HG02642 (cell line): ENCODE measurements at regions not wholly inside any gene's neighbourhood (a gene's known extent, or its start where the extent isn't known, plus 50 kb on each side); places are given as distances from the start of the nearest gene placed in this dataset.
"Not testable (repeated sequence)": the region's sequence is repeated elsewhere in the genome, so short reads cannot be mapped to it uniquely, and the experiment has no call there.

Experiments
- ATAC-seq: cut with Tn5 transposase; IDR thresholded peaks from one replicate; pipeline ENCODE4 v1.9.1; 2021; ENCODE audit warnings: mild to moderate bottlenecking; ENCODE audit not compliant: unreplicated experiment, poor library complexity

- ATAC-seq: not testable (repeated sequence)
Measured at GRCh38 chr16:48059190-48059589, 96.6 kb downstream of the ABCC12 start.

DNA sequence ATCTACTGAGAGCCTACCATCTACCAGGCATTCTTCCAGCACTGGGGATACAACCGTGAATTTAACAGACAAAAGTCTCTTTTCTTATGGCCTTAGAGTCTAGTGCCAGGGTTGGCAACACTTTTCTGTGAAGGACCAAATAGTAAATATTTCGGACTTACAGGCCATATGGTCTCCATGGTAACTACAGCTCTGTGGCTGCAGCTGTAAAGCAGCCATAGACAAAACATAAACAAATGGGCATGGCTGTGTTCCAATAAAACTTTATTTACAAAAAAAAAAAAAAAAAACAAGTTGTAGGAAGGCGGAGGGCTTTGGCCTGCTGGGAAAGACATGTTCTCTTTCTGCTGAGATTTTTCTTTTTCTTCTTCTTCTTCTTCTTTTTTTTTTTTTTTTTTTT lies 98.7 kb downstream of the ABCC12 start:
- ATAC-seq: no peak

- ATAC-seq: peak; percentile 81
Measured at GRCh38 chr16:48054881-48055601, 100.8 kb downstream of the ABCC12 start.

GRCh38 chr16:48053418-48053745 lies 102.4 kb downstream of the ABCC12 start:
- ATAC-seq: no peak

DNA sequence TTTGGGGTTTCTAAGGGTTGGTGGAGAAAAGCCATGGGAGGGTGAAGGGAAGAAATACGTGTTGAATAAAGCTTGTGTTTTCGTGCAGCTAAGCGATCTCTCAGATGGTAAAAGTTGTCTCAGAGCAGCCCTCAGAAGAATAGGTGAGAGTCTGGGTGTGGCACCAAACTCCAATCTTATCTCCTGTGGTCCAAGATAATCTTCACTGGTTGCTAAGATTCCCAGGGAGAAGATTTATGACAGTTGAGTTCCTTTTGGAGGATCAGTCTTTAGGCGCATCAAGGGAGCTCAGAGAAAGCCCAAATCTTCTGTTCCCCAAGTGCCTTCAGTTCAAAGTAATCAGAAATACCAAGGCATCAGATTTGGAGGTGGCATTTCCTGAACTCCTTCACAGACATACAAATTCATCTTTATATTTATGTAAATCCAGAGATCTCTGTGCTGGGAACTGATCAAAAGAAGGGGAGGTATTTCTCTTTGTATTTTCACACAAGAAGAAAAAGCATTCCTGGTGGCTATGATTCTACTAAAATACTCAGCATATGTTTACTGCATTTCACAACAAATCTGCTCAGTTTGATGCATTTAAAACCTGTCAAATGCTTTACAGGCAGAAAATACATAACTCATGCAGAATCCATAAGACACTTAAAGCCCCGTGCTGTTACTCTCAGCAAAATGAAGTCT lies 102.9 kb downstream of the ABCC12 start:
- ATAC-seq: no peak

DNA sequence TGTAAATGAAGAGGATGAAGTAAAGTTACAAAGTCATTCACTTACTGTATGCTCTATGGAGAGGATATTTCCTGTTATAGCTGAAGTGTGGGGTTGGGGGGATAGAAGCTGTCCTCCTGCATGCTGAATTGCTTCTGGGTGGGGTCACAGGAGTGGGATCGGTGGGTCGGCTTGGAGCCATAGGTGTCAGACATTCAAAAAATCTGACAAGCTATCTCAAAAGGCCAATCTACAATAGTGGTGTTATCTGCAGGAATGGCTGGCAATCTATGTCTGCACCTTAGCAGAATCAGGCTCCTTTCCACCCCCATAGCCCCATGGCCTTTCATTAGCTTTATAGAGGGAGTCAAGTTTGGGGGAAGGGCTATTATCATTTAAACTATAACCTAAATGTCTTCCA lies 104.9 kb downstream of the ABCC12 start:
- ATAC-seq: no peak

GRCh38 chr16:48049847-48050246 lies 105.9 kb downstream of the ABCC12 start:
- ATAC-seq: no peak

DNA sequence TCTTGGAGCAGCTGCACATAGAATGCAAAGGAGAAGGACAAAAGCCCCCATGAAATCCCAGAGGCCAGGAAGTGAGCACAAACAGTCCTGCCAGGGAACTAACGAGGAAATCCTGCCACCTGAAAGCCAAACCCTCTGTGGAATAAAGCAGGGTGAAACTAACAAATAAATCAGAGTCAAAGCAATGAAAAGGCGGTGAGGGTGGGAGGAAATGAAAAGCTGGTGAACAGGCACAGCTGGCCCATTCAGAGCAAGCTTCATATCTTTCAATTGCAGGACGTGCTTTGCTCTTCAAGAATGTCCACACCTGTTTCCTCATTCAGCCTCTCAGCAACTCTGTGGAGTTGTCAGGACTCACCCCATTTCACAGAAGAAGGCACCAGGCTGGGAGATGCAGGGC lies 108.1 kb downstream of the ABCC12 start:
- ATAC-seq: no peak

DNA sequence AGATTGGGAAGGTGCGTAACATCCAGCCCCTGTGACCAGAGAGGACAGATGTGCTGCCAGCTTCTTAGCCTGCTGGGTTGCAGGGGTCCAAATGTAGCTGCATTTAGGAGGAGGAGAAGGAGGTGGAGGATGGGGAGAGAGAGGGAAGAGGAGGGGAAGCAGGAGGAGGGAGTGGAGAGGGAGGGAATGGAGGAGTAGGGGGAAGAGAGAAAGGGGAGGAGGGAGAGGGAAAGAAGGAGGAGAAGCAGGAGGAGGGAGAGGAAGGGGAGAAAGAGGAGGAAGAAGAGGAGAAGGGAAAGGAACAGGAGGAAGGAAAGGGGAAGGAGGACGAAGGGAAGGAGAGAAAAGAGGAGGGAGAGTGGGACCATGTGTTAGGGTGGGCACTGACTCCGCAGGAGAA lies 108.6 kb downstream of the ABCC12 start:
- ATAC-seq: no peak

DNA sequence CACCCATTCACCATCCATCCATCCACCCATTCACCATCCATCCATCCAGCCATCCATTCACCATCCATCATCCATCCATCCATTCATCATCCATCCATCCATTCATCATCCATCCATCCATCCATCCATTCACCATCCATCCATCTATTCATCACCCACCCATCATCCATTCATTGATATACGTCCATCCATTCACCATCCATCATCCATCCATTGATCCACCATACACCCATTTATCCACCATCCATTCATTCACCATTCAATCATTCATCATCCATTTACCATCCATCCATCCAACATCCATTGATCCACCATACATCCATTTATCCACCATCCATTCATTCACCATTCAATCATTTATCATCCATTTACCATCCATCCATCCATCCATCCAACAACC lies 111.7 kb downstream of the ABCC12 start:
- ATAC-seq: no peak

DNA sequence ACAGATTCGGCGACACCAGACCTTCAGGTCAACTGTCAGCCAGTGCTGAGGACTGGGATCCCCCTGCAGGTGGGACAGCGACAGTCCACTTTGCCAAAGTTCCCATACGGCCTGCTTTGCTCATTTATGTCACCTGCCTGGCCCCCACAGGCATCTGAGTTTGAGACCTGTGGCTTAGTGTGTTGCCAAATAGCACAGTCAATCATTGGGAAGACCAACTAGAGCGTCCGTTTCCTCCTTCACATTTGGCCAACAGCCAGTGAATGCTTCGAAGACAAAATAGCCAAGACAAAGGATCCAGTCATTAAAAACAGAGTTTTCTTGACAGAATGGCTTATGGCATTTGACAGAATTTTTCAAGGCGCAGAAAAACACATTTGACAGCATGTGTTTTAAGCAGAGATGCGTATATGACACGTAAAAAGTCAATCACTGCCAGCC lies 113.8 kb downstream of the ABCC12 start:
- ATAC-seq: no peak

- ATAC-seq: no peak
Measured at GRCh38 chr16:48035142-48035541, 120.7 kb downstream of the ABCC12 start.

- no peak for ATAC-seq
Measured at GRCh38 chr16:48030926-48031325, 124.9 kb downstream of the ABCC12 start.

- ATAC-seq: no peak
Measured at GRCh38 chr16:48029768-48030167, 126.0 kb downstream of the ABCC12 start.

DNA sequence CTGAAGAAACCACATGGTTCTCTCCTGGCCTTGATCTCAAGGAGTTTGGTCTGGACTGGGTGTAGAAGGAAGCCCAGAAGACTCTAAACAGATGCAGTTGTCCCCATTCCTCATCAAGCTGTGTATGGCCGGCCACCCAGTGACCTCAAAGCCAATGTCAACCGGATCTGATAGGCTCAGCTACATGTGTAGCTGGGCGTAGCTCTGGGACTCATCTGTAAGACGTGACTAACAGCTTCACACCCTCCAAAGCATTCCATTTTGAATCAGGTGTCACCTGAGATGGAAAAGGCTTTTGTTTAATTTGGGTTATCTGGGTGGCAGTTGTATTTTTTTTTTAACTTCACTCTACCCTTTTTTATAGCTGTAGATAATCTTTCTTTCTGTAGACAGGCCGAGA lies 130.4 kb downstream of the ABCC12 start:
- ATAC-seq: no peak

GRCh38 chr16:48024042-48024441 lies 131.8 kb downstream of the ABCC12 start:
- ATAC-seq: no peak

DNA sequence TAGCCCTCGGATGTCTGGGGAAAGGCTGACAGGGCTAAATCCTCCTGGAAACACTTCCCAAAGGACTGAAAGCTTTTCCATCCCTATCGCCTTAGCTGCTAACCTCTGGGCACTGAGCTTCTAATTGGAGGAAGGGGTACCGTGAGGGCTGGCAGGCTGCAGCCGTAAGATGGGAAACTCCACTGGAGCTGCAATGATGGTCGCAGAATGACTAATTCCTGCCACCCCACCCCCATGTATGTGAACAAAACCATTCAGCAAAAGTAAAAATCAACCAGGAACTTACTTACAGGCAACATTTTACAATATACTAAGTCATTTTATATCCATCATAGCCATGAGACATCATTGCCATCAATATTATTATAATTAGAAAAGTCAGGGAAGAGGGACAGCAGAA lies 133.3 kb downstream of the ABCC12 start:
- ATAC-seq: no peak

- ATAC-seq: not testable (repeated sequence)
Measured at GRCh38 chr16:48020617-48021016, 135.2 kb downstream of the ABCC12 start.

- no peak for ATAC-seq
Measured at GRCh38 chr16:48014349-48015135, 141.3 kb downstream of the ABCC12 start.

DNA sequence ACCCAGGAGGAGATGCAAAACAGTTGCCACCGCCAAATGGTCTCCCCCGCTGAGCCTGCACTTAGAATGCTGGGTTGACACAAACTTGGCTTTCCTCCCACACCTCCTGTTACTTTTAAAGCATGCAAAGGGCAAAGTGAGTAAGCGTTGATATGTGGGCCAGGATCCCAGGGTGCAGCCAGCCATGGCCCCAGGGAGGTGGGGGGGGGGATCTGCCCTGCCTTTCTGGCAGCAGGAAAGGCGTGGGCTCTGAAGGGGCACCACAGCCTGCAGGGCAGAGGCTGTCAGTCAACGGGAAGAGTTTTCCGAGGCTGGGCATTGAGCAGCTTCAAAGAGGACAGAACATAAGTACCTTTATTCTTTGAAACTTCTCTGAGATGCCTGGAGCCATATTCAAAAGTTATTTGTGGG lies 142.3 kb downstream of the ABCC12 start:
- no peak for ATAC-seq

- ATAC-seq: no peak
Measured at GRCh38 chr16:48011878-48012658, 143.7 kb downstream of the ABCC12 start.
